Testis (tissue), 2 donors: ENCODE measurements at regions not wholly inside any gene's neighbourhood (a gene's known extent, or its start where the extent isn't known, plus 50 kb on each side); places are given as distances from the start of the nearest gene placed in this dataset.

Experiments used
- POLR2A ChIP-seq: fragments of 450-650 bp; IDR thresholded peaks from one replicate; pipeline ENCODE4 v1.6.1; 2017; ENCODE audit warnings: antibody characterized with exemption, mild to moderate bottlenecking, moderate library complexity
- TF ChIP-seq, protein P1 (sequence below), 3 experiments: fragments of 450-650 bp in 2 of 3; fragments of 200-600 bp in 1 of 3; sonication (generic) in 1 of 3; IDR thresholded peaks; one replicate each; pipeline ENCODE4 v1.5.1; 2016 to 2019; ENCODE audit warnings: antibody characterized with exemption in 3 of 3, mild to moderate bottlenecking in 2 of 3, moderate library complexity in 1 of 3

DNA sequence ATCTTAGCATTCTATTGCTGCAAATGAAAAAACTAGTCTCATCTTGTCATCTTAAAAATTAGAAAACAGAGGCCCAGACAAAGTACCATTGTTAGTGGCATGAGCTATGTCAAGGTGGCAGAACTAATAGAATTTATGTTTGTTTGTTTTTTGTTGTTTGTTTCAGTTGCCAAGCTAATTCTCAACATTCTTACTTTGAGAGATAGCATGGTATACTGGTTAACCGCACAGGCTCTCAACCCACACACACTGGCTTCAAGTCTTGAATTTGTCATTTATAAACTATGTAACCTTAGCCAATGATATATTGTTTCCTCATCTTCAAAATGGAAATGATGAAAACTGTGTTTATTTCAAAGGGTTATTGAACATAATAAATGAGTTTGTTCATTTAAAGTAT is 367.6 kb upstream of the PLSCR5 start:
- TF ChIP-seq, protein P1, sequence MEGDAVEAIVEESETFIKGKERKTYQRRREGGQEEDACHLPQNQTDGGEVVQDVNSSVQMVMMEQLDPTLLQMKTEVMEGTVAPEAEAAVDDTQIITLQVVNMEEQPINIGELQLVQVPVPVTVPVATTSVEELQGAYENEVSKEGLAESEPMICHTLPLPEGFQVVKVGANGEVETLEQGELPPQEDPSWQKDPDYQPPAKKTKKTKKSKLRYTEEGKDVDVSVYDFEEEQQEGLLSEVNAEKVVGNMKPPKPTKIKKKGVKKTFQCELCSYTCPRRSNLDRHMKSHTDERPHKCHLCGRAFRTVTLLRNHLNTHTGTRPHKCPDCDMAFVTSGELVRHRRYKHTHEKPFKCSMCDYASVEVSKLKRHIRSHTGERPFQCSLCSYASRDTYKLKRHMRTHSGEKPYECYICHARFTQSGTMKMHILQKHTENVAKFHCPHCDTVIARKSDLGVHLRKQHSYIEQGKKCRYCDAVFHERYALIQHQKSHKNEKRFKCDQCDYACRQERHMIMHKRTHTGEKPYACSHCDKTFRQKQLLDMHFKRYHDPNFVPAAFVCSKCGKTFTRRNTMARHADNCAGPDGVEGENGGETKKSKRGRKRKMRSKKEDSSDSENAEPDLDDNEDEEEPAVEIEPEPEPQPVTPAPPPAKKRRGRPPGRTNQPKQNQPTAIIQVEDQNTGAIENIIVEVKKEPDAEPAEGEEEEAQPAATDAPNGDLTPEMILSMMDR (IDR thresholded peaks at IDR 0.05): no peak
- TF ChIP-seq POLR2A: no peak
